GM12878 (cell line): ENCODE measurements at regions not wholly inside any gene's neighbourhood (a gene's known extent, or its start where the extent isn't known, plus 50 kb on each side); places are given as distances from the start of the nearest gene placed in this dataset.

Experiments used
- ATAC-seq: fragments of 200-7000 bp; cut with Tn5 transposase; 3 replicates; pipeline ENCODE4 v1.9.1; 2020; ENCODE audit warnings: mild to moderate bottlenecking, moderate library complexity
- BruUV-seq: library from RNA; stranded (reverse); fragments of 400-500 nt; replicated peaks from 2 replicates; lab custom pipeline; 2021; lab: Mats Ljungman, UMichigan
- CTCF ChIA-PET: fragments of 300-600 bp; sonication (Branson Sonifier 250); formaldehyde crosslinking; extraction: SDS; loops from one replicate; lab custom pipeline; 2021; ENCODE audit warnings: inconsistent platforms; lab: Yijun Ruan, JAX
- POLR2A ChIA-PET: fragments of 350-600 bp; formaldehyde crosslinking; extraction: SDS; loops from one replicate; lab custom pipeline; 2021; ENCODE audit warnings: inconsistent platforms; lab: Charles Lee
- RAD21 ChIA-PET: fragments of 300-600 bp; sonication (Branson Sonifier 250); formaldehyde crosslinking; loops from one replicate; lab custom pipeline; 2023; ENCODE audit warnings: antibody characterized with exemption; ENCODE audit not compliant: unreplicated experiment; lab: Charles Lee
- SMC1A ChIA-PET: fragments of 300-600 bp; sonication (Branson Sonifier 250); formaldehyde crosslinking; loops from one replicate; lab custom pipeline; 2023; ENCODE audit not compliant: unreplicated experiment, uncharacterized antibody; lab: Charles Lee
- DNase-seq: peaks from one replicate; pipeline ENCODE4 v3.0.0-alpha.2; 2011; ENCODE audit warnings: low read depth, low spot score
- FAIRE-seq: peaks from 3 replicates; lab custom pipeline; 2011; peaks lifted over from hg19 to GRCh38; lab: Jason Lieb, UNC
- H2AFZ ChIP-seq: 2 replicates; pipeline ENCODE4 v1.6.0; 2011; ENCODE audit warnings: low read depth, low read length, control low read depth; ENCODE audit not compliant: control insufficient read depth
- H3K27ac ChIP-seq: 2 replicates; pipeline ENCODE4 v1.5.1; 2011; ENCODE audit warnings: control low read depth; ENCODE audit not compliant: control insufficient read depth, insufficient read depth
- H3K27me3 ChIP-seq, 2 experiments: replicated peaks in 1 of 2; 2 replicates each; pipeline versions ENCODE4 v1.6.0 to v1.6.1; 2011; ENCODE audit warnings: low read length in 1 of 2; ENCODE audit not compliant: control insufficient read depth in 2 of 2, insufficient read depth in 2 of 2
- H3K36me3 ChIP-seq, 2 experiments: 2 replicates each; pipeline ENCODE4 v1.5.1; 2011; ENCODE audit warnings: low read length in 1 of 2; ENCODE audit not compliant: control insufficient read depth in 2 of 2, insufficient read depth in 2 of 2
- H3K4me1 ChIP-seq: 2 replicates; pipeline ENCODE4 v1.6.1; 2011; ENCODE audit warnings: mild to moderate bottlenecking, low read length, moderate library complexity, mixed read lengths; ENCODE audit not compliant: control insufficient read depth, insufficient read depth
- H3K4me2 ChIP-seq: 2 replicates; pipeline ENCODE4 v1.6.0; 2011; ENCODE audit warnings: control low read depth; ENCODE audit not compliant: control insufficient read depth, insufficient read depth
- H3K4me3 ChIP-seq: fragments of 200-600 bp; sonication (generic); 2 replicates; pipeline ENCODE4 v1.5.1; 2016
- H3K79me2 ChIP-seq: 2 replicates; pipeline ENCODE4 v1.6.0; 2011; ENCODE audit warnings: low read length; ENCODE audit not compliant: control insufficient read depth, insufficient read depth
- H3K9ac ChIP-seq: 2 replicates; pipeline ENCODE4 v1.8.0; 2011; ENCODE audit warnings: low read length, control low read depth, mixed read lengths; ENCODE audit not compliant: control insufficient read depth, insufficient read depth
- H3K9me3 ChIP-seq: replicated peaks from 3 replicates; pipeline ENCODE4 v1.5.1; 2011; ENCODE audit warnings: mild to moderate bottlenecking, low read length; ENCODE audit not compliant: control insufficient read depth, insufficient read depth
- H4K20me1 ChIP-seq: 2 replicates; pipeline ENCODE4 v1.6.0; 2011; ENCODE audit not compliant: control insufficient read depth, insufficient read depth
- ZNF687 ChIP-seq: fragments of 450-650 bp; IDR thresholded peaks from 2 replicates; pipeline ENCODE4 v1.6.1; 2017; ENCODE audit warnings: mild to moderate bottlenecking, moderate library complexity
- WGBS: methylation state at CpG from one replicate; pipeline ENCODE4 v1.1.6; 2016; ENCODE audit warnings: low lambda C conversion rate; ENCODE audit not compliant: insufficient replicate concordance, insufficient coverage; ENCODE audit errors: missing lambda C conversion rate; 5-methylcytosine and 5-hydroxymethylcytosine counted together
- in situ Hi-C: fragments of 300-500 bp; cut with MboI; formaldehyde crosslinking; loops from 9 replicates; pipeline ENCODE4 v1.14.3; 2018; ENCODE audit warnings: mixed read lengths
- intact Hi-C: fragments of 100-400 bp; cut with micrococcal nuclease; formaldehyde crosslinking; loops from one replicate; pipeline ENCODE4 v1.14.2; 2022; ENCODE audit not compliant: unreplicated experiment

GRCh38 chr17:77429369-77429968 is 288.7 kb downstream of the SEC14L1 start:
- intact Hi-C loops (loop anchor here (2.0 kb wide), 1 partner anchor 99 kb away; no protein-coding TSS in a partner anchor), in situ Hi-C loops (loop anchor here (5.0 to 25.0 kb wide), 2 partner anchors 63 to 92 kb away; no protein-coding TSS in a partner anchor)
- Histone ChIP-seq H3K9me3 (no peaks in the 10 kb centered on the region), H4K20me1 (peaks cover 4% of the 10 kb centered on the region; the same call in 1 of the 2 replicates), H3K4me1 (peaks cover 70% of the 10 kb centered on the region), H3K4me2 (0 out of 2 replicates have a peak overlapping the region, but pooled peaks have one; percentile 2), H3K27ac (no peak overlapping the region), H3K9ac (no peak overlapping the region), H3K4me3 (no peak overlapping the region), H3K36me3 (peaks cover 0 to 1% of the 10 kb centered on the region in 2 experiments; a peak in 2 of 4 replicates), H3K79me2 (peaks cover 26% of the 10 kb centered on the region), H3K27me3 (no peaks in the 10 kb centered on the region), H2AFZ (no peak overlapping the region)
- CTCF ChIA-PET = interaction anchor here (0.6 to 5.7 kb wide), 36 partner anchors 9 to 584 kb away, joined by 3 to 99 read pairs (median 5); no protein-coding TSS in a partner anchor
- SMC1A ChIA-PET = interaction anchor here (0.6 to 6.7 kb wide), 29 partner anchors 9 to 584 kb away, joined by 3 to 66 read pairs (median 7); no protein-coding TSS in a partner anchor
- no peak for DNase-seq
- POLR2A ChIA-PET = interaction anchor here (0.6 to 3.6 kb wide), 10 partner anchors 9 to 97 kb away, joined by 4 to 21 read pairs (median 5); no protein-coding TSS in a partner anchor
- no peak for FAIRE-seq
- ATAC-seq = no peak
- no TSS peak for BruUV-seq
- RAD21 ChIA-PET = interaction anchor here (0.8 to 5.9 kb wide), 24 partner anchors 8 to 584 kb away, joined by 3 to 59 read pairs (median 11); no protein-coding TSS in a partner anchor
- TF ChIP-seq ZNF687 = no peak
- WGBS = 69% methylated on average over 14 of the region's 14 CpGs
